Peyer's patch (tissue), 4 donors: ENCODE measurements at regions not wholly inside any gene's neighbourhood (a gene's known extent, or its start where the extent isn't known, plus 50 kb on each side); places are given as distances from the start of the nearest gene placed in this dataset.

Experiments
- POLR2A ChIP-seq, 2 donors: fragments of 450-650 bp; IDR thresholded peaks; one replicate each; pipeline ENCODE4 v1.5.1; 2017; ENCODE audit warnings: antibody characterized with exemption in 2 of 2, mild to moderate bottlenecking in 2 of 2, moderate library complexity in 2 of 2
- TF ChIP-seq, protein P1 (sequence below), 6 experiments: fragments of 450-650 bp in 4 of 6; fragments of 200-600 bp in 2 of 6; sonication (generic) in 1 of 6; IDR thresholded peaks; one replicate each; pipeline ENCODE4 v1.5.1; 2017 to 2019; ENCODE audit warnings: antibody characterized with exemption in 6 of 6, mild to moderate bottlenecking in 3 of 6, moderate library complexity in 1 of 6

DNA sequence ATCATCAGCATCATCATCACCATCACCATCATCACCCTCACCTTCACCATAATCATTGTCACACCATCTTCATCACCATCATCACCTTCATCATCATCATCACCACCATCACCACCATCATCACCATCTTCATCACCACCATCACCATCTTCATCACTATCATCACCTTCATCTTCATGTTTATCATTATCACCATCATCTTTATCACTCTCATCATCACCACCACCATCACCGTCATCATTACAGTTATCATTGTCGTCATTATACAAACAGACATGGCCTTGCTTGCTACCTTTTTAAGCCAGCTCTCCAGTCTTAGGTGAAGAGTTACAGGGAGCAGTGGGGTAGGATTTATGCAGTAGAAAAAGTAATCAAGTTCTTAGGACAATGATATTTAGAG, 114.9 kb downstream of the IRF8 start:
- TF ChIP-seq, protein P1, sequence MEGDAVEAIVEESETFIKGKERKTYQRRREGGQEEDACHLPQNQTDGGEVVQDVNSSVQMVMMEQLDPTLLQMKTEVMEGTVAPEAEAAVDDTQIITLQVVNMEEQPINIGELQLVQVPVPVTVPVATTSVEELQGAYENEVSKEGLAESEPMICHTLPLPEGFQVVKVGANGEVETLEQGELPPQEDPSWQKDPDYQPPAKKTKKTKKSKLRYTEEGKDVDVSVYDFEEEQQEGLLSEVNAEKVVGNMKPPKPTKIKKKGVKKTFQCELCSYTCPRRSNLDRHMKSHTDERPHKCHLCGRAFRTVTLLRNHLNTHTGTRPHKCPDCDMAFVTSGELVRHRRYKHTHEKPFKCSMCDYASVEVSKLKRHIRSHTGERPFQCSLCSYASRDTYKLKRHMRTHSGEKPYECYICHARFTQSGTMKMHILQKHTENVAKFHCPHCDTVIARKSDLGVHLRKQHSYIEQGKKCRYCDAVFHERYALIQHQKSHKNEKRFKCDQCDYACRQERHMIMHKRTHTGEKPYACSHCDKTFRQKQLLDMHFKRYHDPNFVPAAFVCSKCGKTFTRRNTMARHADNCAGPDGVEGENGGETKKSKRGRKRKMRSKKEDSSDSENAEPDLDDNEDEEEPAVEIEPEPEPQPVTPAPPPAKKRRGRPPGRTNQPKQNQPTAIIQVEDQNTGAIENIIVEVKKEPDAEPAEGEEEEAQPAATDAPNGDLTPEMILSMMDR (IDR thresholded peaks at IDR 0.05): no peak
- TF ChIP-seq POLR2A (IDR thresholded peaks at IDR 0.05): no peak
